HG03521 (cell line): ENCODE measurements at regions not wholly inside any gene's neighbourhood (a gene's known extent, or its start where the extent isn't known, plus 50 kb on each side); places are given as distances from the start of the nearest gene placed in this dataset.

Source experiments
- ATAC-seq: cut with Tn5 transposase; IDR thresholded peaks from one replicate; pipeline ENCODE4 v1.9.1; 2021; ENCODE audit warnings: mild to moderate bottlenecking, moderate library complexity; ENCODE audit not compliant: unreplicated experiment

DNA sequence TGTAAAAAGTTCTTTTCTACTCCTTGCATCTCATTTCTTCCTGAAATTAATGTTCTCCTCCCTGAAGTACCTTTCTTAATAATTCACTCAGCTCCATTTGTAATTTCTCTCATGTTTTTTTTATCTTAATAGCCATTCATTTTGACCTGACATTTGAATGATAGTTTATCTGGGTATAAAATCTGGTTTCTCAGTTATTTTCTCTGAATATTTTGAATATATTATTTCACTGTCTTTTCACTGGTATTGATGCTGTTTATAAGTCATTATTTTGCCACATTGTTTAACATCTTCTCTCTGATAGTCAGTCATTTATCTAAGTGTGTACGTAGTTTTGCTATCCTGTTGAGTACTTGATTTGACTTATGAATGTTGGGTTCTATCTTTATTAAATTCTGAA lies 68.8 kb upstream of the ARHGAP18 start:
- no peak for ATAC-seq

DNA sequence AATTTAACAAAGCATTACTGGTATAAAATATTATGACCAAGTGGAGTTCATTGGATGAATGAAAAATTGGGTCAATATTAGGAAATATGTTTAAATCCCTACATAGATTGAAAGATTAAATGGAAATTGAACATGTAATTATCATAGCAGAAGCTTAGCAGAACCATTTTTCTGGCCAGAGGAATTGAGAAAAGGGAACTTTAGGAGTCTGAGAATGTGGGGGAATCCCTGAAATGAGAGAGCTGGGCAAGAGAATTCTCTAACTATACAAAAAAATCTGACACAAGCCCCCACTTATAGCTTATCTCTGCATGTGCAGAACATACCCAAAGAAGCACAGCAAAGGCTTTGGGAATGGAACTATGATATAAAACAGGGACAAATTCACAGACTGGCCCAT lies 67.4 kb upstream of the ARHGAP18 start:
- no peak for ATAC-seq

DNA sequence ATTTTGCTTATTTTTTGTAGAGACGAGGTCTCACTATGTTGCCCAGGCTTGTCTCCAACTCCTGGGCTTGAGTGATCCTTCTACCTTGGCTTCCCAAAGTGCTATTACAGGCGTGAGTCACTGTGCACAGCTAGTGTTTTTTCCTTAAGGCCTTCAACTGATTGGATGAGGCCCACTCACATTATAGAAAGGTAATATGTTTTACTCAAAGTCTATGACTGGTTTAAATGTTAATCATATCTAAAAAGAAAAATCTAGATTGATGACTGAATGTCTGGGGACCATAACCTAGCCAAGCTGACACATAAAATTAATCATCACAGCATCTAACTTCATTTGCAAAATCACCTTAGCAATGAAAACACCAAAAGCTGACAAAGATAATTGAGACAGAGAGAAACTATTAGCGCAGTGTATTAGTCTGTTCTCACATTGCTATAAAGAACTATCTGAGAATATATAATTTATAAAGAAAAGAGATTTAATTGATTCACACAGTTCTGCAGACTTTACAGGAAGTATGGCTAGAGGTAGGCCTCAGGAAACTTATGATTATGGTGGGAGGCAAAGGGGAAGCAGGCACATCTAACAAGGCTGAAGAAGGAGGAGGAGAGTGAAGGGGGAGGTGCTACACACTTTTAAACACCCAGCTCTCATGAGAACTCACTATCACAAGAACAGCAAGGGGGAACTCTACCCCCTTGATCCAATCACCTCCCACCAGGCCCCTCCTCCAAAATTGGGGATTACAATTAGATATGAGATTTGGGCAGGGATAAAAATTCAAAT lies 66.8 kb upstream of the ARHGAP18 start:
- no peak for ATAC-seq

DNA sequence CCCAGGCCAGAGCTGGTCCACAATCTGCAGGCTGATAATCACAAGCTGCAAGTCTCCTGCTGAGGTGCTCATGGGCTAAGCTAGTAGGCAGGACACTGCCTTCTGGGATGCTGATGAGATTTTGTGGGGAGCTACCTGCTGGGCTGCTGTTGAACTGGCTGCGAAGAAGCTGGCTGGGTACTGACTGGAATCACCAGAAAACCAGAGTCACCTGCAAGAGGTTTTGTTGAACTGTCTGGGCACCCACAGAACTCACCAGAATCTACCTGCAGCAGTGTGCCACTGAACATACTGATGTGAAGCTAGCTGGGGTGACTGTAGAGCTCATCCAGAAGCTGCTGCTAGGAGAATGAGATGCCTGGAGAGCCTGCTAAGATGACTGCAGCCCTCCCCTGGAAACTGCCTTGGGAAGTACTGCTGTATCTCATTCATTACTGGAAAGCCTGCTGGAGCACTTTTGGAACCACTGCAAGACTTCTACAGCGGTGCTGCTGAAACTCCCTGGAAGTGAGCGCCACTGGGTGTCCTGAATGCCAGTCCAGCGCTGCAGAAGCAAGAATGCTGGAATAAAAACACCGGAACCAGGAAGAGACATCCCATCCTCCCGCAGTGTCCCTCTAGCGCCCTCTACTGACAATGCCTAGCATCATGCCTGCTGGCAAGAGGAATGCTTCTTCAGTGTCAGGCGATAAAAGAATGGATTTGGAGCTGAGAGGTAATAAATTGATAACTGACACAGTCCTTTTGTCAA lies 64.9 kb upstream of the ARHGAP18 start:
- no peak for ATAC-seq

DNA sequence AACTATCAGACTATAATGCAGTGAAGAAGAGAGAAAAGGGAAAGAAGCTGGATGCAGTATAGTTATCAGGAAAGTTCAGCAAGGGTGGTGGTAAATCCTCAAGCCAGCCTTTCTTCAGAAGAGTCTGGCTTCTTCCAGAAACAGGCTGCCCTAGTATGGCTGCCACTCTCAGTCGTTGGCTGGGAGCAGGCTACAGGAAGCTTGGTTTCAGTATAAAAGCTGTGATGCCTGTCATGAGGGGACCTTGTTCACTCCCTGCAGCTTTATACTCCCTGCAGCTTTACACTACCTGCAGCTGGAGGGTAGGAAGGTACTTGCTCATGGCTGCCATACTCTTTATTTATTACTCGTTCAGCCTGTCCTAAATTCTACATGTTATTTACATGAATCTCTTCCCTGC lies 63.3 kb upstream of the ARHGAP18 start:
- ATAC-seq: no peak

DNA sequence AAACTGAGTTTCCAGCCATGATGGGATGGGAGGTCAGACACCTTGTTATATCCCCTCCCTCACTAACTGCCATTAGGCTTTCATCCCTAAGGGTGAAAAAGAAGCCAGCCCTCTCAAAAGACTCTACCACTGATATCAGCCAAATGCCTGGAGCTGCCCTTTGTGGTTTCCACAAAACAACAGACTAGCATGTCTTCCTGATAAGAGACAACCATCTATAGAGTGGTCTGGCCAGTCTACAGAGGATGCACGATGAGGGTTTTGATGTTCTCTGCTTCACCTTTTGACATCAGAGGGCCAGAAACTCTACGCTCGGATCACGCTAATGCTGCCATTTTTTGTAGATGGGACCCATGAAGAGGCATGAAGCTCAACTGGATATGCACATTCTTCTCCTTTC lies 61.7 kb upstream of the ARHGAP18 start:
- ATAC-seq: no peak

DNA sequence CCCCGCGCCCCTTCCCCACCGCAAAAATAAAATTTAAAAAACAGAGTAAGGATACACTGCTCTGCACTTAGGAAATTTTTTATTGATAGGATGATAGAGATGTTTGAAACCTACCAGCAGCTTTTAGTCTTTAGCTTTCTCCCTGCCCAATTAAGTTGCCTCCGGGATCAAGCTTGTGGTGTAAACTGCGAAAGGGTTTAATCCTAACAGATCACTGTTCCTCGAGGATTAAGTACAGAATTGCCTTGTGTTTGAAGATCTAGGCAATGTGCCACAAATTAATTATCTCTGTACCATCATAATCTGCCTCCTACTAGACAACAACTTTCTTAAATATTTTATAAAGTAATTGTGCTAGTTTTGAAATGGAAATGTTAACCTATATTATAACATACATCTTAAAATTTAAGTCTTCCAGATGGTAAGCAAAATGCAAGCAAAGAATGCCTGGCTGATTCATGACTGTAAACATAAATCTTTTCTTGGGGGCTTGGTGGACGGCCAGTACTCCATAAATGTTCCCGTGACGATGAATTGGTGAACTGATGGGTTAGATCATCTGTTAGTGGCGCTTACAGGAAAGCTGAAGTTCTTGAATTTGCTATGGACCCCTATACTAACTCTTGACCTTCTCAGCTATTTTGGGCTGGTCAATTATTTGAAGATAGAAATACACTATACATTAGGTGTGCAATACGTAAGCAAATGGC lies 58.0 kb upstream of the ARHGAP18 start:
- ATAC-seq: no peak

DNA sequence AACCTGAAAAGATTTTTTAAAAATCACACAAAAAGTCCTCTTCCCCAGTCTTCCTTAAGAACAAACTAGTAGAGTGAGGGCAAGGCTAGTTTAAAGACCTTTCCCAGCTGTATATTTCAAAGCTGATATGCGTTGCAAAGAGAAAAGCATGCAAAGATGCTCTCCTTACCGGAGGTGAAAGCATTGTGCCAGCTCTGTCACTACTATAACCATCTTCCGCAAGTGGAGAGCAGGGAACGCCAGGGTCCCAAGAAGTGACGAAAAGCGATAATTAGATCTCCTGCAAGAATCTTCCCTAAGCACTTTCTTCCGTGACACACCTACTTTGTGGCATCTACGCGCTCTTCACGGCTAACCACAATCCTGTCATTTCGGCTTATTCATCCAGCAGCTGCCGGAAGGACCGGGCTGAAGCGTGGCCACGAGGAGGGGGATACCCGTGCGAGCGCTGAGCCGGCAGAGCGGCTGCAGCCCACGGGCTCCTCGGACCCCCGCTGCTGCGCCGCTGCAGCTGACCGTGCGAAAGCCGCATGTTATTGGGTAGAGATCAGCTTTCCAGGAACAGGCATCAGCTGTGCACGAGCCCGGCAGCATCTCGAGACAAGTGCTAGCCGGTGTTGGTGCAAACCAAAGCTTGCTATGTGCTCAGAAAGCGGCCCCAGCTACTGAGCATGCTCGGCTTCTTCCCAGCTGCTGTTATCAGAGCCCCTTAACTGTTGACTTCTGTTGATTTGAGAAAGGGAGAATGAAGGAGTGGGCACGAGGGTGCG lies 57.2 kb upstream of the ARHGAP18 start:
- ATAC-seq: peak; percentile 75

DNA sequence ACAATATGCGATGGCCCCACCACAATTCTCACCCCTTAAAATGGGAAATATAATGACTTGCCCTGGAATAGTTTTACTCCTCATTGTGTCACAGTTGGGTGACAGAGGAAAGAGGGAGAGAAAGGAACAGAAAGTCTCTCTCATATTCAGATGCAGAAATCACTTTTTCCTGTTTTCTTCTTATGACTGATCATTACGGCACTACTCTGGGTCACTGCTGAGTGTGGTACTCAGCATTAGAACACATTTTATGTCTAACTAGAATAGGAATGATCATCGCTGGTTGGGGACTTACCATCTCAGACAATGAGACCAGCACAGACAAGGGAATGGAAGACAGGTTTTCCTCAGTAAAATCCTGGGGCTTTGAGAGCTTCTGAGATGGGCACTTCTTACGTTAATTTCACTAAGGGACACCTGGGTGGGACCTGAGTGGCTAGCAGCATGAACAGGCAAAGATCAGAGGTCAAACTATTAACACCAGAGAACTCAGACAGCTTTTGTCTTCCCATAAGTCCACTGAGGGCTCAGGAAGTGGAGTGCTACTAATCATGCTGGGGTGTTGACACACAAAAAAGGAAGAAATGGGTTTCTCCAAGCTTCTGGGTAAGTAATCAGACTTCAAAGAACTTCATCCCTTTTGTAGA lies 54.9 kb upstream of the ARHGAP18 start:
- no peak for ATAC-seq

DNA sequence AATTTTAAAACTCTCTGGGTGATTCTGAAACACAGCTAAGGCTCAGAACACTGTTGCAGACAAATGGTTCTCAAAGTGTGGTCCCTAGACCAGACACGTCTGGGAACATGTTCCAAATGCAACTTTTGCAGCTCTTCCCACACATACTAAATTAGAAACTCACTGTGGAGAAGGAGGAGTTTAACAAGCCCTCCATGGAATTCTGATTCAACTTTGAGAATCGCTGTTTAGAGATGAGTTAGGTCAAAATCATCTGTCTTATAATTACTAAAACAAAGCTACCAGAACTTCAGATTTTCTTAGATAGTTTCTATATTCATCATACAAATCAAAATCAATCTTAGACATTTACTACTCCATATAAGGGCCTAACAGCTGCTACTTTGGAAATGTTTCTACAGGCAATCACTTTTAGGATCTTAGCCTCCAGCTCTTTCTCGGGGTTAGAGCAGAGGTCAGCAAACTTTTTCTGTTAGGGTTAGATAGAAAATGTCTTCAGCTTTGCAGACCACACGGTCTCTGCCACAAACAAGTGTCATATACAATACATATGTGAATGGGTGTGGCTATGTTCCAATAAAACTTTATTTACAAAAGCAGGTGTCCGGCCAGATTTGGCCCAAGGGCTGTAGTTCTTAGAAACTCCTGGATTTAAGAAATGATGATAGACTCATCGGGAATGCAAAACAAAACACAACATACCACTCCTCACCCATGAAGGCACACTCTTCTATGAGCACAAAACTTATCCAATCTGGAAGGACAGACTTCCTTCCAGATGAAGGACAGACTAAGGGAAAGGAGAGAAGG lies 50.0 kb upstream of the ARHGAP18 start:
- no peak for ATAC-seq
